Sigmoid colon (tissue), 6 donors: ENCODE measurements at regions not wholly inside any gene's neighbourhood (a gene's known extent, or its start where the extent isn't known, plus 50 kb on each side); places are given as distances from the start of the nearest gene placed in this dataset.

Experiments used
- DNase-seq: peaks from one replicate; pipeline ENCODE4 v3.0.0-alpha.2; 2019
- H3K27ac ChIP-seq, 4 donors: fragments of 200-600 bp; sonication (generic); one replicate each; pipeline ENCODE4 v1.5.1; 2016 to 2019; ENCODE audit warnings: mild to moderate bottlenecking in 1 of 4
- H3K27me3 ChIP-seq, 3 donors: fragments of 200-600 bp; sonication (generic); one replicate each; pipeline ENCODE4 v1.5.1; 2019; ENCODE audit warnings: mild to moderate bottlenecking in 1 of 3
- H3K36me3 ChIP-seq, 4 donors: fragments of 200-600 bp; sonication (generic); one replicate each; pipeline ENCODE4 v1.5.1; 2016 to 2019
- H3K4me1 ChIP-seq, 4 donors: fragments of 200-600 bp; sonication (generic); one replicate each; pipeline ENCODE4 v1.5.1; 2017 to 2019
- H3K4me3 ChIP-seq, 4 donors: fragments of 200-600 bp; sonication (generic); one replicate each; pipeline ENCODE4 v1.5.1; 2017 to 2019; ENCODE audit warnings: mild to moderate bottlenecking in 2 of 4, moderate library complexity in 1 of 4
- H3K9me3 ChIP-seq, 4 donors: fragments of 200-600 bp in 3 of 4; sonication (generic) in 3 of 4; one replicate each; pipeline versions ENCODE4 v1.5.1 to v1.6.1; 2013 to 2019
- CTCF ChIP-seq, 4 experiments: fragments of 450-650 bp in 3 of 4; fragments of 200-600 bp in 1 of 4; IDR thresholded peaks; one replicate each; pipeline ENCODE4 v1.5.1; 2016 to 2019; ENCODE audit warnings: antibody characterized with exemption in 4 of 4, mild to moderate bottlenecking in 3 of 4, moderate library complexity in 2 of 4
- EP300 ChIP-seq, 4 donors: sonication (generic); formaldehyde crosslinking; IDR thresholded peaks; one replicate each; pipeline ENCODE4 v1.6.1; 2017; ENCODE audit warnings: antibody characterized with exemption in 4 of 4
- POLR2A ChIP-seq, 2 donors: fragments of 450-650 bp; IDR thresholded peaks; one replicate each; pipeline ENCODE4 v1.6.1; 2016; ENCODE audit warnings: antibody characterized with exemption in 2 of 2, mild to moderate bottlenecking in 2 of 2, moderate library complexity in 2 of 2
- POLR2AphosphoS5 ChIP-seq, 4 donors: sonication (generic); formaldehyde crosslinking; IDR thresholded peaks; one replicate each; pipeline ENCODE4 v1.6.1; 2017; ENCODE audit warnings: antibody characterized with exemption in 4 of 4
- WGBS, 2 donors: extraction: QIAGEN DNeasy Blood & Tissue Kit; methylation state at CpG; one replicate each; pipeline ENCODE4 v1.1.7; 2013; 5-methylcytosine and 5-hydroxymethylcytosine counted together
- intact Hi-C: fragments of 100-400 bp; cut with DNase I; formaldehyde crosslinking; loops from one replicate; pipeline ENCODE4 v1.15.1; 2023
- donor health status: healthy with polysubstance abuse.
- donor health status: healthy.

- H3K27ac ChIP-seq = no peak overlapping the region
- 14 to 51% methylated on average over 3 of the region's 3 CpGs for WGBS, 2 donors
Observed at GRCh38 chr5:163760498-163760897, 255.1 kb downstream of the MAT2B start.

DNA sequence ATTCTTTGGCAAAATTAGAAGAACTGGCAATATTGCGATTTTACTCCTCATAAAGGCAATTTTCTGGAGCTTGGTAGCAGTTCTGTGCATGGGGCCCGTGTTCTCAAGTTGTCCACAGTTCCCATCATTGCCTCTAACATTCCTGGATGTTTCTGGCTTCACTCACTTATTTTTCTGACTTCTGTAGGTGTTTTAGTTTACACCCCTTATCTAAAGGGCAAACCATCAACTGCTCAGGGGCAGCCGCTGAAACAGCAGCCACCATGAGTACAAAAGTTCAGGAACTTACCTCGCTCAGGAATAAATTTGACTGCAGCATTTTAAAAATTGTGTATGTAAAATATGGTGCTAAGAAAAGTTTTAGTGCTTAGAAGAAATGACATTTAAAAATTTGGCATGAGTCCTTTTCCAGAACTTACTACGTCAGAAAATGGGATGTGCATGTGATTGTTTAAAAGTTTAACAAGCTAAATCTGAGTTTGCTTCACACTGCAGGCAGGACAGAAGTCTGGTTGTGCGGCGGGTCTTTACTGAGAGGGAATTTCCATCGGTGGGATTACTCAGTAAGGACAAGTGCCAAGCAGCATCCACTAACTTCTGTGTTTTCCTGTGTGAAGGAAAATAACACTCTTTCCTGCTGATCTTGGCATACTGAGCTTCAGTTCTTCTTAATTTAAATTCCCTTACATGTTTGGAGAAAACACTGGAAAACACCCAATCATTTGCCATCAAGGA, 261.7 kb downstream of the MAT2B start:
- 76 to 77% methylated on average over 8 of the region's 8 CpGs for WGBS, 2 donors

More at GRCh38 chr5:163760498-163760897, 255.1 kb downstream of the MAT2B start:
- TF ChIP-seq EP300 (IDR thresholded peaks at IDR 0.05) (no peak), CTCF (IDR thresholded peaks at IDR 0.05) (no peak), POLR2A (IDR thresholded peaks at IDR 0.05) (no peak), POLR2AphosphoS5 (IDR thresholded peaks at IDR 0.05) (no peak)
- DNase-seq = no peak
- Histone ChIP-seq H3K27me3 (no peaks in the 10 kb centered on the region), H3K36me3 (no peaks in the 10 kb centered on the region), H3K4me3 (no peak overlapping the region), H3K4me1 (peaks cover 0 to 5% (median 0%) of the 10 kb centered on the region in 4 donors), H3K9me3 (no peaks in the 10 kb centered on the region)
- intact Hi-C loops = no loop called here

DNA sequence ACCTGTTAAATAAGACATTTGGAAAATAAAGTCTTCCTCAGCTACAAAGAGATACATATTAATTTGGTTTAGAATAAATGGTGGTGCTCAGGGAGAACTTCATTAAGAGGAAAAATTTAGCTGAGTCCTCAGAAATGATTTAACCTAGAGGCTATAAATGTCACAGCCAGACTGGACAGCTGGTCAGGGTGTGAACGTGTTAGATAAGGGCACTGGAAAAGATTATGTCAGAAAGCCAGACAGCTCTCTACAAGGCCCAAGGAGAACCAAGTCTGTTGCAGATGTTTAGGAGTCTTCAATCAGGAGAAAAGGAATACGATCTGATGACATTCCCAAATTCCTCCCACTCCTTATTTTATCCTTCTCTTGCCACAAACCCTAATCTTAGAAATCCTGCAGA, 265.2 kb downstream of the MAT2B start:
- Histone ChIP-seq H3K27ac (no peak overlapping the region), H3K4me3 (no peak overlapping the region), H3K27me3 (no peaks in the 10 kb centered on the region), H3K9me3 (no peaks in the 10 kb centered on the region), H3K4me1 (peaks cover 0 to 6% (median 3%) of the 10 kb centered on the region in 4 donors), H3K36me3 (no peaks in the 10 kb centered on the region)
- WGBS, 2 donors = 41 to 60% methylated on average over 2 of the region's 2 CpGs
- intact Hi-C loops = no loop called here
- DNase-seq = no peak
- TF ChIP-seq POLR2A (IDR thresholded peaks at IDR 0.05) (no peak), POLR2AphosphoS5 (IDR thresholded peaks at IDR 0.05) (no peak), CTCF (IDR thresholded peaks at IDR 0.05) (no peak), EP300 (IDR thresholded peaks at IDR 0.05) (no peak)

More for the DNA sequence above, 261.7 kb downstream of the MAT2B start:
- no peak overlapping the region for H3K27ac ChIP-seq
- H3K4me3 ChIP-seq = no peak overlapping the region
- peaks cover 0 to 6% (median 3%) of the 10 kb centered on the region in 4 donors for H3K4me1 ChIP-seq
- no peak for TF ChIP-seq CTCF (IDR thresholded peaks at IDR 0.05)
- no peak for TF ChIP-seq POLR2A (IDR thresholded peaks at IDR 0.05)
- no peak for TF ChIP-seq POLR2AphosphoS5 (IDR thresholded peaks at IDR 0.05)
- no peak for TF ChIP-seq EP300 (IDR thresholded peaks at IDR 0.05)
- no peaks in the 10 kb centered on the region for H3K9me3 ChIP-seq
- no peak for DNase-seq
- no peaks in the 10 kb centered on the region for H3K36me3 ChIP-seq
- no peaks in the 10 kb centered on the region for H3K27me3 ChIP-seq
- intact Hi-C loops = no loop called here

- intact Hi-C loops = no loop called here
- H3K4me3 ChIP-seq = no peak overlapping the region
- TF ChIP-seq POLR2AphosphoS5 (IDR thresholded peaks at IDR 0.05) (no peak), EP300 (IDR thresholded peaks at IDR 0.05) (no peak), CTCF (IDR thresholded peaks at IDR 0.05) (no peak), POLR2A (IDR thresholded peaks at IDR 0.05) (no peak)
- no peak overlapping the region for H3K27ac ChIP-seq
- 85 to 86% methylated on average over 1 of the region's 1 CpG for WGBS, 2 donors
- H3K36me3 ChIP-seq = no peaks in the 10 kb centered on the region
- H3K4me1 ChIP-seq = peaks cover 0 to 4% (median 1%) of the 10 kb centered on the region in 4 donors
- H3K27me3 ChIP-seq = no peaks in the 10 kb centered on the region
- no peak for DNase-seq
- no peaks in the 10 kb centered on the region for H3K9me3 ChIP-seq
Observed at GRCh38 chr5:163772241-163772640, 266.8 kb downstream of the MAT2B start.
